ENCODE measurements at regions not wholly inside any gene's neighbourhood (a gene's known extent, or its start where the extent isn't known, plus 50 kb on each side); places are given as distances from the start of the nearest gene placed in this dataset.

DNA sequence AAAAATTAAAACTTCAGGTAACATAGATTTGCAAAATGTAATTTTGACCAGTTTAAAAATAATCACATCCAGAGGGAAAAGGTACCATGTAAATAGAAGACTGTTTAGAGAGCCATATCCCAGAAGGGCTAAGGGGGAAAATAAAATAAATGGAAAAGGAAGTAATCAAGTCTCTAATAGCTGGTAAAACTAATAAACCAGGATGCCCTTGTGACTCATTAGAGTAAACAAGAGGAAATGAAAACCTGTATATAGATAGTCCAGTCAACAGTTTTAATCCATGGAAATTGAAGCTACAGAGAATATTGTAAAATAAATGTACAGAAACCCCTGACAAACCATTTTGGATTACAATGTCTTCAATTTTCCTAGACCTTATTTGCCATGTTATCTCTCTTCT lies 698.0 kb upstream of the RGS18 start:
- Histone ChIP-seq H3K4me2 (ENCODE audit: low read length) (no peak overlapping the region), H3K9me2 (ENCODE audit: insufficient read depth, low read length) (no peaks in the 10 kb centered on the region), H2AFZ (ENCODE audit: low read length) (no peak overlapping the region), H4K20me1 (ENCODE audit: insufficient read depth, low read length) (no peaks in the 10 kb centered on the region), H3K27ac (ENCODE audit: low read depth, low read length, poor library complexity, severe bottlenecking) (no peak overlapping the region), H3K4me3 (ENCODE audit: low read depth, low read length, poor library complexity, severe bottlenecking) (no peak overlapping the region), H3K9me3 (ENCODE audit: low read length) (no peaks in the 10 kb centered on the region), H3K36me3 (ENCODE audit: insufficient read depth, low read length) (no peaks in the 10 kb centered on the region), H3K79me2 (ENCODE audit: insufficient read depth, low read depth, low read length) (no peaks in the 10 kb centered on the region), H3K4me1 (ENCODE audit: insufficient read depth, low read length, poor library complexity, severe bottlenecking) (no peaks in the 10 kb centered on the region)
- POLR2A ChIA-PET, result interaction anchor here (1.1 kb wide), 1 partner anchor 11 kb away, joined by 4 read pairs; no protein-coding TSS in a partner anchor
- BruUV-seq (replicated peaks), result no TSS peak
- no peak for TF ChIP-seq EZH2phosphoT487 (IDR thresholded peaks at IDR 0.05; ENCODE audit: borderline replicate concordance, low read depth, low read length)
- TF ChIP-seq, protein P1, sequence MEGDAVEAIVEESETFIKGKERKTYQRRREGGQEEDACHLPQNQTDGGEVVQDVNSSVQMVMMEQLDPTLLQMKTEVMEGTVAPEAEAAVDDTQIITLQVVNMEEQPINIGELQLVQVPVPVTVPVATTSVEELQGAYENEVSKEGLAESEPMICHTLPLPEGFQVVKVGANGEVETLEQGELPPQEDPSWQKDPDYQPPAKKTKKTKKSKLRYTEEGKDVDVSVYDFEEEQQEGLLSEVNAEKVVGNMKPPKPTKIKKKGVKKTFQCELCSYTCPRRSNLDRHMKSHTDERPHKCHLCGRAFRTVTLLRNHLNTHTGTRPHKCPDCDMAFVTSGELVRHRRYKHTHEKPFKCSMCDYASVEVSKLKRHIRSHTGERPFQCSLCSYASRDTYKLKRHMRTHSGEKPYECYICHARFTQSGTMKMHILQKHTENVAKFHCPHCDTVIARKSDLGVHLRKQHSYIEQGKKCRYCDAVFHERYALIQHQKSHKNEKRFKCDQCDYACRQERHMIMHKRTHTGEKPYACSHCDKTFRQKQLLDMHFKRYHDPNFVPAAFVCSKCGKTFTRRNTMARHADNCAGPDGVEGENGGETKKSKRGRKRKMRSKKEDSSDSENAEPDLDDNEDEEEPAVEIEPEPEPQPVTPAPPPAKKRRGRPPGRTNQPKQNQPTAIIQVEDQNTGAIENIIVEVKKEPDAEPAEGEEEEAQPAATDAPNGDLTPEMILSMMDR (conservative IDR thresholded peaks at IDR 0.05; ENCODE audit: low read length), result no peak
- CTCF ChIA-PET (ENCODE audit: unreplicated experiment), result no interaction called here
- intact Hi-C loops (cut with micrococcal nuclease; ENCODE audit: unreplicated experiment), result no loop called here
- no peak for DNase-seq (ENCODE audit: low spot score)

GRCh38 chr1:191483988-191484387 lies 674.3 kb upstream of the RGS18 start:
- TF ChIP-seq EZH2phosphoT487 (IDR thresholded peaks at IDR 0.05; ENCODE audit: borderline replicate concordance, low read depth, low read length), result no peak
- TF ChIP-seq, protein P1 (conservative IDR thresholded peaks at IDR 0.05; ENCODE audit: low read length), result no peak
- ChIA-PET POLR2A (no interaction called here), CTCF (ENCODE audit: unreplicated experiment) (no interaction called here)
- Histone ChIP-seq H3K27ac (ENCODE audit: low read depth, low read length, poor library complexity, severe bottlenecking) (no peak overlapping the region), H3K36me3 (ENCODE audit: insufficient read depth, low read length) (no peaks in the 10 kb centered on the region), H3K4me1 (ENCODE audit: insufficient read depth, low read length, poor library complexity, severe bottlenecking) (no peaks in the 10 kb centered on the region), H3K4me2 (ENCODE audit: low read length) (no peak overlapping the region), H3K79me2 (ENCODE audit: insufficient read depth, low read depth, low read length) (no peaks in the 10 kb centered on the region), H2AFZ (ENCODE audit: low read length) (no peak overlapping the region), H4K20me1 (ENCODE audit: insufficient read depth, low read length) (no peaks in the 10 kb centered on the region), H3K4me3 (ENCODE audit: low read depth, low read length, poor library complexity, severe bottlenecking) (no peak overlapping the region), H3K9me2 (ENCODE audit: insufficient read depth, low read length) (no peaks in the 10 kb centered on the region), H3K9me3 (ENCODE audit: low read length) (no peaks in the 10 kb centered on the region)
- no peak for DNase-seq (ENCODE audit: low spot score)
- BruUV-seq (replicated peaks), result no TSS peak
- intact Hi-C loops (cut with micrococcal nuclease; ENCODE audit: unreplicated experiment), result no loop called here

GRCh38 chr1:191490303-191490702 lies 668.0 kb upstream of the RGS18 start:
- intact Hi-C loops (cut with micrococcal nuclease; ENCODE audit: unreplicated experiment), result no loop called here
- DNase-seq (ENCODE audit: low spot score), result no peak
- no peaks in the 10 kb centered on the region for H3K36me3 ChIP-seq (ENCODE audit: insufficient read depth, low read length)
- no peaks in the 10 kb centered on the region for H4K20me1 ChIP-seq (ENCODE audit: insufficient read depth, low read length)
- no peaks in the 10 kb centered on the region for H3K9me2 ChIP-seq (ENCODE audit: insufficient read depth, low read length)
- ChIA-PET CTCF (ENCODE audit: unreplicated experiment) (no interaction called here), POLR2A (no interaction called here)
- no peaks in the 10 kb centered on the region for H3K79me2 ChIP-seq (ENCODE audit: insufficient read depth, low read depth, low read length)
- no peaks in the 10 kb centered on the region for H3K4me1 ChIP-seq (ENCODE audit: insufficient read depth, low read length, poor library complexity, severe bottlenecking)
- no TSS peak for BruUV-seq (replicated peaks)
- no peak overlapping the region for H2AFZ ChIP-seq (ENCODE audit: low read length)
- H3K27ac ChIP-seq (ENCODE audit: low read depth, low read length, poor library complexity, severe bottlenecking), result no peak overlapping the region
- TF ChIP-seq, protein P1 (conservative IDR thresholded peaks at IDR 0.05; ENCODE audit: low read length), result no peak
- no peak for TF ChIP-seq EZH2phosphoT487 (IDR thresholded peaks at IDR 0.05; ENCODE audit: borderline replicate concordance, low read depth, low read length)
- no peak overlapping the region for H3K4me3 ChIP-seq (ENCODE audit: low read depth, low read length, poor library complexity, severe bottlenecking)
- no peaks in the 10 kb centered on the region for H3K9me3 ChIP-seq (ENCODE audit: low read length)
- H3K4me2 ChIP-seq (ENCODE audit: low read length), result no peak overlapping the region

Data from OCI-LY7 (cell line).